ENCODE measurements at regions not wholly inside any gene's neighbourhood (a gene's known extent, or its start where the extent isn't known, plus 50 kb on each side); places are given as distances from the start of the nearest gene placed in this dataset.

- Histone ChIP-seq H3K79me2 (ENCODE audit: low read length) (no peaks in the 10 kb centered on the region), H3K9me3 (ENCODE audit: low read length) (no peaks in the 10 kb centered on the region), H3K4me2 (ENCODE audit: low read length) (no peak overlapping the region), H3K4me1 (ENCODE audit: insufficient read depth, low read length) (no peaks in the 10 kb centered on the region), H3K4me3 (ENCODE audit: low read length) (no peak overlapping the region), H3K9ac (ENCODE audit: low read length) (no peak overlapping the region), H3K27ac (ENCODE audit: low read length) (no peak overlapping the region), H3K9me2 (replicated peaks; ENCODE audit: low read length) (no peaks in the 10 kb centered on the region), H3K27me3 (ENCODE audit: low read length) (no peaks in the 10 kb centered on the region), H2AFZ (ENCODE audit: low read length) (no peak overlapping the region), H3K36me3 (ENCODE audit: low read depth, low read length) (no peaks in the 10 kb centered on the region), H4K20me1 (ENCODE audit: low read length) (no peaks in the 10 kb centered on the region), H3F3A (ENCODE audit: low read length, unreplicated experiment) (no peaks in the 10 kb centered on the region)
- no peak for DNase-seq
- POLR2A ChIA-PET (ENCODE audit: unreplicated experiment), result no interaction called here
- CTCF ChIA-PET, result no interaction called here
- TF ChIP-seq EZH2 (IDR thresholded peaks at IDR 0.05; ENCODE audit: low read length, unreplicated experiment) (no peak), EZH2phosphoT487 (IDR thresholded peaks at IDR 0.05; ENCODE audit: borderline replicate concordance, low read length) (no peak)
- BruUV-seq (replicated peaks), result no TSS peak
- no peak for ATAC-seq
- intact Hi-C loops (cut with micrococcal nuclease), result no loop called here
These were observed 53.8 kb upstream of the GATA6 start for GRCh38 chr18:22115573-22115972.
